Endodermal cell (in vitro differentiated cells): ENCODE measurements at regions not wholly inside any gene's neighbourhood (a gene's known extent, or its start where the extent isn't known, plus 50 kb on each side); places are given as distances from the start of the nearest gene placed in this dataset.
"Not testable (repeated sequence)": the region's sequence is repeated elsewhere in the genome, so short reads cannot be mapped to it uniquely, and the experiment has no call there.

Source experiments
- DNase-seq: peaks from one replicate; pipeline ENCODE4 v3.0.0-alpha.2; 2017
- H3K27ac ChIP-seq: 2 replicates; pipeline ENCODE4 v1.5.1; 2013; ENCODE audit warnings: mild to moderate bottlenecking, low read depth, low read length, moderate library complexity
- H3K27me3 ChIP-seq: 2 replicates; pipeline ENCODE4 v1.6.1; 2013; ENCODE audit warnings: mild to moderate bottlenecking, low read length, moderate library complexity; ENCODE audit not compliant: insufficient read depth, control insufficient read depth, poor library complexity, severe bottlenecking
- H3K36me3 ChIP-seq: 2 replicates; pipeline ENCODE4 v1.7.0; 2013; ENCODE audit warnings: mild to moderate bottlenecking, low read length, moderate library complexity; ENCODE audit not compliant: control insufficient read depth, insufficient read depth
- H3K4me1 ChIP-seq: one replicate; pipeline ENCODE4 v1.7.0; 2013; ENCODE audit warnings: low read length; ENCODE audit not compliant: control insufficient read depth, insufficient read depth
- H3K4me3 ChIP-seq: 2 replicates; pipeline ENCODE4 v1.5.1; 2013; ENCODE audit warnings: mild to moderate bottlenecking, low read length, moderate library complexity
- H3K9ac ChIP-seq: 2 replicates; pipeline ENCODE4 v1.6.1; 2013; ENCODE audit warnings: mild to moderate bottlenecking, low read length, moderate library complexity; ENCODE audit not compliant: poor library complexity, severe bottlenecking; ENCODE audit errors: extremely low read depth
- H3K9me3 ChIP-seq: 2 replicates; pipeline ENCODE4 v1.6.1; 2013; ENCODE audit warnings: mild to moderate bottlenecking, low read length, moderate library complexity; ENCODE audit not compliant: control insufficient read depth
- H3K27ac Mint-ChIP-seq: 2 replicates; pipeline ENCODE4 v1.8.0; 2020; ENCODE audit warnings: mixed read lengths
- H3K27me3 Mint-ChIP-seq: 2 replicates; pipeline ENCODE4 v1.8.0; 2021; ENCODE audit warnings: mild to moderate bottlenecking, mixed read lengths; ENCODE audit not compliant: insufficient read depth
- H3K36me3 Mint-ChIP-seq: 2 replicates; pipeline ENCODE4 v1.8.0; 2020; ENCODE audit warnings: low read depth, mixed read lengths
- H3K4me1 Mint-ChIP-seq: 2 replicates; pipeline ENCODE4 v1.8.0; 2020; ENCODE audit warnings: mixed read lengths
- H3K4me3 Mint-ChIP-seq: 2 replicates; pipeline ENCODE4 v1.8.0; 2020; ENCODE audit warnings: mild to moderate bottlenecking, moderate library complexity, mixed read lengths
- H3K9me3 Mint-ChIP-seq: 2 replicates; pipeline ENCODE4 v1.8.0; 2020; ENCODE audit warnings: mild to moderate bottlenecking, mixed read lengths
- CTCF ChIP-seq: fragments of 200-600 bp; sonication (generic); conservative IDR thresholded peaks from 2 replicates; pipeline ENCODE4 v1.5.0; 2021; ENCODE audit warnings: antibody characterized with exemption, mild to moderate bottlenecking
- WGBS, 2 experiments: methylation state at CpG; one replicate each; pipeline versions ENCODE4 v1.1.5 to v1.1.7; 2013; ENCODE audit warnings: missing lambda C conversion rate in 2 of 2, mixed read lengths in 1 of 2; ENCODE audit not compliant: insufficient coverage in 1 of 2, insufficient read length in 1 of 2; 5-methylcytosine and 5-hydroxymethylcytosine counted together

- Mint-ChIP-seq H3K9me3 (peaks cover 76% of the 10 kb centered on the region), H3K4me3 (no peak overlapping the region)
Measured at GRCh38 chr14:106691601-106692291, 1165.4 kb downstream of the TMEM121 start.

GRCh38 chr14:106694638-106695393, 1168.4 kb downstream of the TMEM121 start:
- Histone ChIP-seq H3K27ac (no peak overlapping the region), H3K27me3 (no peaks in the 10 kb centered on the region), H3K4me1 (no peaks in the 10 kb centered on the region), H3K9ac (no peak overlapping the region), H3K36me3 (no peaks in the 10 kb centered on the region), H3K4me3 (no peak overlapping the region), H3K9me3 (peaks cover 35% of the 10 kb centered on the region)
- no peaks in the 10 kb centered on the region for H3K4me1 Mint-ChIP-seq
- H3K9me3 Mint-ChIP-seq = peaks cover 68% of the 10 kb centered on the region
- TF ChIP-seq CTCF = no peak
- 47 to 61% methylated on average over 2 to 19 of the region's 19 CpGs for WGBS, 2 experiments
- no peaks in the 10 kb centered on the region for H3K36me3 Mint-ChIP-seq
- DNase-seq = no peak
- H3K4me3 Mint-ChIP-seq = no peak overlapping the region
- H3K27ac Mint-ChIP-seq = no peak overlapping the region
- H3K27me3 Mint-ChIP-seq = no peaks in the 10 kb centered on the region

More at GRCh38 chr14:106691601-106692291, 1165.4 kb downstream of the TMEM121 start:
- Histone ChIP-seq H3K36me3 (no peaks in the 10 kb centered on the region), H3K4me3 (no peak overlapping the region), H3K27me3 (no peaks in the 10 kb centered on the region), H3K9me3 (peaks cover 48% of the 10 kb centered on the region), H3K9ac (no peak overlapping the region), H3K4me1 (no peaks in the 10 kb centered on the region), H3K27ac (no peak overlapping the region)
- peak; percentile 52 for DNase-seq
- Mint-ChIP-seq H3K27me3 (no peaks in the 10 kb centered on the region), H3K27ac (no peak overlapping the region), H3K36me3 (no peaks in the 10 kb centered on the region), H3K4me1 (no peaks in the 10 kb centered on the region)
- peak; percentile 41 for TF ChIP-seq CTCF
- whole genome bisulfite sequencing, 2 experiments = 47 to 62% methylated on average over 4 to 13 of the region's 13 CpGs

GRCh38 chr14:106698620-106699267, 1172.4 kb downstream of the TMEM121 start:
- not testable (repeated sequence) for DNase-seq, H3K4me1 Mint-ChIP-seq, H3K27me3 Mint-ChIP-seq, H3K4me3 Mint-ChIP-seq, H3K36me3 ChIP-seq, H3K9ac ChIP-seq, H3K36me3 Mint-ChIP-seq, H3K27ac ChIP-seq, H3K27ac Mint-ChIP-seq, H3K27me3 ChIP-seq, H3K4me1 ChIP-seq, H3K4me3 ChIP-seq
- peaks cover 15% of the 10 kb centered on the region for H3K9me3 ChIP-seq
- H3K9me3 Mint-ChIP-seq = peaks cover 45% of the 10 kb centered on the region
- 40 to 86% methylated on average over 1 to 11 of the region's 16 CpGs for WGBS, 2 experiments

GRCh38 chr14:106703651-106704050, 1177.3 kb downstream of the TMEM121 start:
- H3K36me3 ChIP-seq, H3K27ac ChIP-seq, H3K4me3 ChIP-seq, H3K4me1 ChIP-seq, DNase-seq, H3K4me3 Mint-ChIP-seq, H3K27me3 Mint-ChIP-seq, H3K36me3 Mint-ChIP-seq, H3K9ac ChIP-seq, H3K4me1 Mint-ChIP-seq, H3K27ac Mint-ChIP-seq, H3K27me3 ChIP-seq, H3K9me3 ChIP-seq: not testable (repeated sequence)
- H3K9me3 Mint-ChIP-seq = peaks cover 33% of the 10 kb centered on the region
- 80% methylated on average over 1 of the region's 4 CpGs; no CpG with 5 or more reads in 1 of the 2 experiments for WGBS, 2 experiments

GRCh38 chr14:106706488-106706887, 1180.1 kb downstream of the TMEM121 start:
- not testable (repeated sequence) for H3K4me1 Mint-ChIP-seq, H3K4me3 Mint-ChIP-seq, H3K4me3 ChIP-seq, H3K4me1 ChIP-seq, H3K27me3 Mint-ChIP-seq, H3K36me3 ChIP-seq, H3K36me3 Mint-ChIP-seq, H3K9ac ChIP-seq, H3K27me3 ChIP-seq, DNase-seq, H3K27ac ChIP-seq, H3K27ac Mint-ChIP-seq
- H3K9me3 Mint-ChIP-seq = peaks cover 38% of the 10 kb centered on the region
- 50% methylated on average over 2 of the region's 4 CpGs; no CpG with 5 or more reads in 1 of the 2 experiments for WGBS, 2 experiments
- peaks cover 14% of the 10 kb centered on the region for H3K9me3 ChIP-seq
